Lower leg skin (tissue), 3 donors: ENCODE measurements at regions not wholly inside any gene's neighbourhood (a gene's known extent, or its start where the extent isn't known, plus 50 kb on each side); places are given as distances from the start of the nearest gene placed in this dataset.

Experiments
- POLR2A ChIP-seq, 2 donors: fragments of 450-650 bp; IDR thresholded peaks; one replicate each; pipeline ENCODE4 v1.6.1; 2016 to 2017; ENCODE audit warnings: antibody characterized with exemption in 2 of 2, mild to moderate bottlenecking in 1 of 2, moderate library complexity in 1 of 2
- TF ChIP-seq, protein P1 (sequence below), 3 donors: fragments of 450-650 bp; IDR thresholded peaks; one replicate each; pipeline ENCODE4 v1.5.1; 2016; ENCODE audit warnings: antibody characterized with exemption in 3 of 3, mild to moderate bottlenecking in 3 of 3, moderate library complexity in 2 of 3

DNA sequence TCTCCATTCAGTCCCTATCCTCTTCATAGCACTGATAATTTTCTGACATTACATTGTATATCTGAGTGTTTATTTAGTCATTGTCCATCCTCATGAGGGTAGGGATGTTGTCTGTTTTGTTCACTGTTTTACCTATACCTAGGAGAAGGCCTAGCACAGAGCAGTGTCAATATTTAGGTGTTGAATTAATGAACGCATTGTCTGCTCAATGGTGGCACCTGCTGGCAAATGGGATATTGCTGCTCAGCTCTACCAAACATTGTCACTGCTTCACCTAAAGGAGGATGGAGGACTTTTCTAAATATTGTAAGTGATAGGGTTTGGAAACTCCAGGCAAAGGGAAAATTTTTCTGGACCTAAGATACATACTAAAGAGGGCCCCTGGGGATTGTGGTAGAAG is 243.9 kb downstream of the RRAGC start:
- no peak for TF ChIP-seq POLR2A (IDR thresholded peaks at IDR 0.05)
- TF ChIP-seq, protein P1, sequence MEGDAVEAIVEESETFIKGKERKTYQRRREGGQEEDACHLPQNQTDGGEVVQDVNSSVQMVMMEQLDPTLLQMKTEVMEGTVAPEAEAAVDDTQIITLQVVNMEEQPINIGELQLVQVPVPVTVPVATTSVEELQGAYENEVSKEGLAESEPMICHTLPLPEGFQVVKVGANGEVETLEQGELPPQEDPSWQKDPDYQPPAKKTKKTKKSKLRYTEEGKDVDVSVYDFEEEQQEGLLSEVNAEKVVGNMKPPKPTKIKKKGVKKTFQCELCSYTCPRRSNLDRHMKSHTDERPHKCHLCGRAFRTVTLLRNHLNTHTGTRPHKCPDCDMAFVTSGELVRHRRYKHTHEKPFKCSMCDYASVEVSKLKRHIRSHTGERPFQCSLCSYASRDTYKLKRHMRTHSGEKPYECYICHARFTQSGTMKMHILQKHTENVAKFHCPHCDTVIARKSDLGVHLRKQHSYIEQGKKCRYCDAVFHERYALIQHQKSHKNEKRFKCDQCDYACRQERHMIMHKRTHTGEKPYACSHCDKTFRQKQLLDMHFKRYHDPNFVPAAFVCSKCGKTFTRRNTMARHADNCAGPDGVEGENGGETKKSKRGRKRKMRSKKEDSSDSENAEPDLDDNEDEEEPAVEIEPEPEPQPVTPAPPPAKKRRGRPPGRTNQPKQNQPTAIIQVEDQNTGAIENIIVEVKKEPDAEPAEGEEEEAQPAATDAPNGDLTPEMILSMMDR (IDR thresholded peaks at IDR 0.05) = no peak
